ENCODE measurements at regions not wholly inside any gene's neighbourhood (a gene's known extent, or its start where the extent isn't known, plus 50 kb on each side); places are given as distances from the start of the nearest gene placed in this dataset.

GRCh38 chr4:77332696-77333270, 175.8 kb downstream of the CCNG2 start:
- TF ChIP-seq CTCF (IDR thresholded peaks at IDR 0.05; ENCODE audit: insufficient read depth, low read length, poor library complexity, severe bottlenecking), result no peak
- TF ChIP-seq EZH2phosphoT487 (conservative IDR thresholded peaks at IDR 0.05; ENCODE audit: low read length), result no peak
- Histone ChIP-seq H3K9me3 (ENCODE audit: insufficient read depth, low read length) (no peaks in the 10 kb centered on the region), H3K79me2 (ENCODE audit: insufficient read depth, low read length) (no peaks in the 10 kb centered on the region), H3K27me3 (ENCODE audit: low read length) (no peaks in the 10 kb centered on the region), H3K4me2 (ENCODE audit: low read depth, low read length, poor library complexity, severe bottlenecking) (no peak overlapping the region), H3K27ac (ENCODE audit: low read depth, low read length) (no peak overlapping the region), H3K36me3 (ENCODE audit: low read length) (no peaks in the 10 kb centered on the region), H3F3A (ENCODE audit: insufficient read depth) (no peaks in the 10 kb centered on the region), H3K9me2 (replicated peaks; ENCODE audit: insufficient read depth, low read length) (no peaks in the 10 kb centered on the region), H4K20me1 (ENCODE audit: low read depth, low read length) (no peaks in the 10 kb centered on the region), H2AFZ (ENCODE audit: low read depth, low read length, severe bottlenecking) (no peak overlapping the region), H3K9ac (ENCODE audit: low read length) (no peak overlapping the region), H3K4me3 (ENCODE audit: insufficient read depth, low read length, poor library complexity, severe bottlenecking) (no peak overlapping the region)

GRCh38 chr4:77336411-77337142, 179.6 kb downstream of the CCNG2 start:
- Histone ChIP-seq H2AFZ (ENCODE audit: low read depth, low read length, severe bottlenecking) (no peak overlapping the region), H3K27me3 (ENCODE audit: low read length) (no peaks in the 10 kb centered on the region), H4K20me1 (ENCODE audit: low read depth, low read length) (no peaks in the 10 kb centered on the region), H3K4me2 (ENCODE audit: low read depth, low read length, poor library complexity, severe bottlenecking) (no peak overlapping the region), H3K9ac (ENCODE audit: low read length) (no peak overlapping the region), H3K27ac (ENCODE audit: low read depth, low read length) (no peak overlapping the region), H3K79me2 (ENCODE audit: insufficient read depth, low read length) (no peaks in the 10 kb centered on the region), H3F3A (ENCODE audit: insufficient read depth) (no peaks in the 10 kb centered on the region), H3K4me3 (ENCODE audit: insufficient read depth, low read length, poor library complexity, severe bottlenecking) (no peak overlapping the region), H3K9me3 (ENCODE audit: insufficient read depth, low read length) (no peaks in the 10 kb centered on the region), H3K9me2 (replicated peaks; ENCODE audit: insufficient read depth, low read length) (no peaks in the 10 kb centered on the region), H3K36me3 (ENCODE audit: low read length) (no peaks in the 10 kb centered on the region)
- TF ChIP-seq EZH2phosphoT487 (conservative IDR thresholded peaks at IDR 0.05; ENCODE audit: low read length) (no peak), CTCF (IDR thresholded peaks at IDR 0.05; ENCODE audit: insufficient read depth, low read length, poor library complexity, severe bottlenecking) (no peak)

GRCh38 chr4:77342170-77342810, 185.3 kb downstream of the CCNG2 start:
- Histone ChIP-seq H3K9me2 (replicated peaks; ENCODE audit: insufficient read depth, low read length) (no peaks in the 10 kb centered on the region), H4K20me1 (ENCODE audit: low read depth, low read length) (no peaks in the 10 kb centered on the region), H3K27me3 (ENCODE audit: low read length) (no peaks in the 10 kb centered on the region), H3F3A (ENCODE audit: insufficient read depth) (no peaks in the 10 kb centered on the region), H3K9ac (ENCODE audit: low read length) (no peak overlapping the region), H3K4me2 (ENCODE audit: low read depth, low read length, poor library complexity, severe bottlenecking) (no peak overlapping the region), H2AFZ (ENCODE audit: low read depth, low read length, severe bottlenecking) (no peak overlapping the region), H3K79me2 (ENCODE audit: insufficient read depth, low read length) (no peaks in the 10 kb centered on the region), H3K4me3 (ENCODE audit: insufficient read depth, low read length, poor library complexity, severe bottlenecking) (no peak overlapping the region), H3K36me3 (ENCODE audit: low read length) (no peaks in the 10 kb centered on the region), H3K27ac (ENCODE audit: low read depth, low read length) (no peak overlapping the region), H3K9me3 (ENCODE audit: insufficient read depth, low read length) (no peaks in the 10 kb centered on the region)
- no peak for TF ChIP-seq EZH2phosphoT487 (conservative IDR thresholded peaks at IDR 0.05; ENCODE audit: low read length)
- TF ChIP-seq CTCF (IDR thresholded peaks at IDR 0.05; ENCODE audit: insufficient read depth, low read length, poor library complexity, severe bottlenecking), result no peak
